A549 (cell line): ENCODE measurements at regions not wholly inside any gene's neighbourhood (a gene's known extent, or its start where the extent isn't known, plus 50 kb on each side); places are given as distances from the start of the nearest gene placed in this dataset.
A peak's percentile ranks its signal among the peaks of the same experiment; 100 is the strongest.

Experiments used
- ATAC-seq, 2 experiments: fragments of 200-7000 bp in 1 of 2; fragments of >200 bp in 1 of 2; cut with Nextera tagmentation in 1 of 2; cut with Tn5 transposase in 1 of 2; 3 replicates each; pipeline versions ENCODE4 v1.8.0 to v1.9.1; 2018 to 2020; ENCODE audit warnings: mild to moderate bottlenecking in 1 of 2, moderate library complexity in 1 of 2
- CTCF ChIA-PET: fragments of 300-600 bp; sonication (Branson Sonifier 250); formaldehyde crosslinking; extraction: SDS; loops from one replicate; lab custom pipeline; 2021; ENCODE audit warnings: antibody characterized with exemption, inconsistent platforms; lab: Yijun Ruan, JAX
- POLR2A ChIA-PET: fragments of 350-600 bp; formaldehyde crosslinking; extraction: SDS; loops from one replicate; lab custom pipeline; 2021; ENCODE audit warnings: antibody characterized with exemption, inconsistent platforms; lab: Yijun Ruan, JAX
- DNase-seq, 2 experiments: peaks; one replicate each; pipeline versions ENCODE4 v3.0.0 to v3.0.0-alpha.2; 2011 to 2016; ENCODE audit warnings: low read depth in 1 of 2, low spot score in 1 of 2
- FAIRE-seq: peaks from 2 replicates; lab custom pipeline; 2011; peaks lifted over from hg19 to GRCh38; lab: Jason Lieb, UNC
- H3K27ac ChIP-seq, 2 experiments: fragments of >200 bp; sonication (Bioruptor Twin); formaldehyde crosslinking; 3 replicates each; pipeline ENCODE4 v1.5.1; 2016 to 2017
- H3K4me1 ChIP-seq: fragments of >200 bp; sonication (Bioruptor Twin); formaldehyde crosslinking; 3 replicates; pipeline ENCODE4 v1.6.1; 2016
- H3K4me2 ChIP-seq: fragments of >200 bp; sonication (Bioruptor Twin); formaldehyde crosslinking; 3 replicates; pipeline ENCODE4 v1.6.1; 2016
- H3K4me3 ChIP-seq: fragments of >200 bp; sonication (Bioruptor Twin); formaldehyde crosslinking; 3 replicates; pipeline ENCODE4 v1.5.1; 2016
- H3K9me3 ChIP-seq: fragments of >200 bp; sonication (Bioruptor Twin); formaldehyde crosslinking; 3 replicates; pipeline ENCODE4 v1.6.1; 2016
- CBX8 ChIP-seq: fragments of 200-600 bp; sonication (generic); IDR thresholded peaks from 2 replicates; pipeline ENCODE4 v1.6.1; 2016
- CEBPB ChIP-seq, 2 experiments: fragments of >200 bp in 1 of 2; sonication (Bioruptor Twin) in 1 of 2; formaldehyde crosslinking in 1 of 2; IDR thresholded peaks; 2 replicates each; pipeline ENCODE4 v1.6.1; 2012 to 2016
- EHF ChIP-seq: fragments of 250-450 bp; sonication (Bioruptor Pico); IDR thresholded peaks from 2 replicates; pipeline ENCODE4 v1.5.0; 2020; ENCODE audit warnings: mild to moderate bottlenecking
- EP300 ChIP-seq, 2 experiments: fragments of >200 bp; sonication (Bioruptor Twin); formaldehyde crosslinking; IDR thresholded peaks; 2 replicates in 1 of 2; 3 replicates in 1 of 2; pipeline ENCODE4 v1.6.1; 2016 to 2017
- ESRRA ChIP-seq: fragments of 150-350 bp; IDR thresholded peaks from 2 replicates; pipeline ENCODE4 v1.6.1; 2014; ENCODE audit warnings: mild to moderate bottlenecking, low read length, borderline replicate concordance
- FOSL2 ChIP-seq, 2 experiments: fragments of 450-650 bp in 1 of 2; fragments of >200 bp in 1 of 2; sonication (Bioruptor Twin) in 1 of 2; formaldehyde crosslinking; IDR thresholded peaks; 2 replicates each; pipeline versions ENCODE4 v1.5.0 to v1.6.1; 2016 to 2020; ENCODE audit warnings: mild to moderate bottlenecking in 1 of 2, moderate library complexity in 1 of 2
- HOXB13 ChIP-seq: fragments of 250-450 bp; sonication (Bioruptor Pico); IDR thresholded peaks from 2 replicates; pipeline ENCODE4 v1.5.0; 2020; ENCODE audit warnings: low read depth, mild to moderate bottlenecking, moderate library complexity
- JUN ChIP-seq, 2 experiments: fragments of >200 bp; sonication (Bioruptor Twin); formaldehyde crosslinking; IDR thresholded peaks; 2 replicates in 1 of 2; 3 replicates in 1 of 2; pipeline ENCODE4 v1.6.1; 2016 to 2017
- JUNB ChIP-seq: fragments of >200 bp; sonication (Bioruptor Twin); formaldehyde crosslinking; IDR thresholded peaks from 2 replicates; pipeline ENCODE4 v1.6.1; 2016
- MAFK ChIP-seq: fragments of 450-650 bp; IDR thresholded peaks from 2 replicates; pipeline ENCODE4 v1.6.1; 2014; ENCODE audit not compliant: partially characterized antibody
- MAZ ChIP-seq: fragments of 150-350 bp; IDR thresholded peaks from 2 replicates; pipeline ENCODE4 v1.6.1; 2014; ENCODE audit warnings: antibody characterized with exemption, low read depth, low read length, borderline replicate concordance
- RAD21 ChIP-seq, 2 experiments: fragments of >200 bp in 1 of 2; sonication (Bioruptor Twin) in 1 of 2; formaldehyde crosslinking in 1 of 2; IDR thresholded peaks in 1 of 2; conservative IDR thresholded peaks in 1 of 2; 2 replicates in 1 of 2; 3 replicates in 1 of 2; pipeline ENCODE4 v1.6.1; 2012 to 2018; ENCODE audit warnings: inconsistent platforms in 1 of 2
- SREBF2 ChIP-seq: fragments of 450-650 bp; IDR thresholded peaks from 2 replicates; pipeline ENCODE4 v1.6.1; 2014; ENCODE audit warnings: mild to moderate bottlenecking, moderate library complexity
- TFCP2L1 ChIP-seq: fragments of 250-450 bp; sonication (Bioruptor Pico); IDR thresholded peaks from 2 replicates; pipeline ENCODE4 v1.5.0; 2021; ENCODE audit warnings: mild to moderate bottlenecking
- TP53 ChIP-seq: fragments of 250-450 bp; sonication (Bioruptor Pico); IDR thresholded peaks from 2 replicates; pipeline ENCODE4 v1.5.0; 2021; ENCODE audit warnings: mild to moderate bottlenecking, moderate library complexity
- ZC3H11A ChIP-seq: fragments of 450-650 bp; IDR thresholded peaks from 2 replicates; pipeline ENCODE4 v1.6.1; 2014; ENCODE audit warnings: antibody characterized with exemption, mild to moderate bottlenecking
- WGBS: methylation state at CpG from one replicate; pipeline ENCODE4 v1.1.6; 2017; ENCODE audit errors: missing lambda C conversion rate; 5-methylcytosine and 5-hydroxymethylcytosine counted together
- TF ChIP-seq, protein P1 (sequence below): fragments of 250-450 bp; sonication (Bioruptor Pico); IDR thresholded peaks from 2 replicates; pipeline ENCODE4 v1.5.0; 2021; ENCODE audit warnings: mild to moderate bottlenecking, moderate library complexity, borderline replicate concordance
- TF ChIP-seq, protein P2 (sequence below): fragments of 450-650 bp; IDR thresholded peaks from 2 replicates; pipeline ENCODE4 v1.6.1; 2014; ENCODE audit warnings: antibody characterized with exemption
- TF ChIP-seq, protein P3 (sequence below): fragments of >200 bp; sonication (Bioruptor Twin); formaldehyde crosslinking; IDR thresholded peaks from 2 replicates; pipeline ENCODE4 v1.6.1; 2016
- TF ChIP-seq, protein P4 (sequence below): IDR thresholded peaks from 2 replicates; pipeline ENCODE4 v1.6.1; 2012; ENCODE audit warnings: low read depth, borderline replicate concordance

- no peak for TF ChIP-seq TP53 (CRISPR knock-in tag)
- no peak for TF ChIP-seq TFCP2L1 (CRISPR knock-in tag)
- 0 out of 5 replicates have a peak, but pooled peaks of 1 of the 2 experiments have one; percentile 37 for TF ChIP-seq JUN (IDR thresholded peaks at IDR 0.05)
These were observed 286.7 kb upstream of the VRK2 start (continued) for GRCh38 chr2:57759822-57760300.

- Histone ChIP-seq H3K27ac (peak overlapping the region; percentile 67 to 86), H3K4me2 (peak overlapping the region; percentile 71), H3K9me3 (no peaks in the 10 kb centered on the region), H3K4me1 (peaks cover 12% of the 10 kb centered on the region; the same call in 2 of the 3 replicates), H3K4me3 (peak overlapping the region; percentile 25; the same call in 2 of the 3 replicates)
- TF ChIP-seq JUN (IDR thresholded peaks at IDR 0.05) (no peak), SREBF2 (no peak), FOSL2 (IDR thresholded peaks at IDR 0.05) (no peak), FOSL2 (CRISPR knock-in tag; IDR thresholded peaks at IDR 0.05) (no peak), ZC3H11A (no peak), RAD21 (conservative IDR thresholded peaks at IDR 0.05 in 1 of 2, IDR thresholded peaks at IDR 0.05 in 1 of 2) (no peak), JUNB (no peak), CBX8 (no peak), ESRRA (no peak), HOXB13 (no peak), TP53 (CRISPR knock-in tag) (no peak), EHF (CRISPR knock-in tag) (no peak), MAZ (no peak), EP300 (IDR thresholded peaks at IDR 0.05) (no peak), CEBPB (IDR thresholded peaks at IDR 0.05) (no peak)
- TF ChIP-seq, protein P1, sequence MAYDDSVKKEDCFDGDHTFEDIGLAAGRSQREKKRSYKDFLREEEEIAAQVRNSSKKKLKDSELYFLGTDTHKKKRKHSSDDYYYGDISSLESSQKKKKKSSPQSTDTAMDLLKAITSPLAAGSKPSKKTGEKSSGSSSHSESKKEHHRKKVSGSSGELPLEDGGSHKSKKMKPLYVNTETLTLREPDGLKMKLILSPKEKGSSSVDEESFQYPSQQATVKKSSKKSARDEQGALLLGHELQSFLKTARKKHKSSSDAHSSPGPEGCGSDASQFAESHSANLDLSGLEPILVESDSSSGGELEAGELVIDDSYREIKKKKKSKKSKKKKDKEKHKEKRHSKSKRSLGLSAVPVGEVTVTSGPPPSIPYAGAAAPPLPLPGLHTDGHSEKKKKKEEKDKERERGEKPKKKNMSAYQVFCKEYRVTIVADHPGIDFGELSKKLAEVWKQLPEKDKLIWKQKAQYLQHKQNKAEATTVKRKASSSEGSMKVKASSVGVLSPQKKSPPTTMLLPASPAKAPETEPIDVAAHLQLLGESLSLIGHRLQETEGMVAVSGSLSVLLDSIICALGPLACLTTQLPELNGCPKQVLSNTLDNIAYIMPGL (CRISPR knock-in tag), result no peak
- TF ChIP-seq, protein P2, sequence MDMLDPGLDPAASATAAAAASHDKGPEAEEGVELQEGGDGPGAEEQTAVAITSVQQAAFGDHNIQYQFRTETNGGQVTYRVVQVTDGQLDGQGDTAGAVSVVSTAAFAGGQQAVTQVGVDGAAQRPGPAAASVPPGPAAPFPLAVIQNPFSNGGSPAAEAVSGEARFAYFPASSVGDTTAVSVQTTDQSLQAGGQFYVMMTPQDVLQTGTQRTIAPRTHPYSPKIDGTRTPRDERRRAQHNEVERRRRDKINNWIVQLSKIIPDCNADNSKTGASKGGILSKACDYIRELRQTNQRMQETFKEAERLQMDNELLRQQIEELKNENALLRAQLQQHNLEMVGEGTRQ, result no peak
- TF ChIP-seq, protein P3, sequence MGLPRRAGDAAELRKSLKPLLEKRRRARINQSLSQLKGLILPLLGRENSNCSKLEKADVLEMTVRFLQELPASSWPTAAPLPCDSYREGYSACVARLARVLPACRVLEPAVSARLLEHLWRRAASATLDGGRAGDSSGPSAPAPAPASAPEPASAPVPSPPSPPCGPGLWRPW, result no peak
- TF ChIP-seq, protein P4, sequence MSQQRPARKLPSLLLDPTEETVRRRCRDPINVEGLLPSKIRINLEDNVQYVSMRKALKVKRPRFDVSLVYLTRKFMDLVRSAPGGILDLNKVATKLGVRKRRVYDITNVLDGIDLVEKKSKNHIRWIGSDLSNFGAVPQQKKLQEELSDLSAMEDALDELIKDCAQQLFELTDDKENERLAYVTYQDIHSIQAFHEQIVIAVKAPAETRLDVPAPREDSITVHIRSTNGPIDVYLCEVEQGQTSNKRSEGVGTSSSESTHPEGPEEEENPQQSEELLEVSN, result no peak
- DNase-seq (no peak), FAIRE-seq (no peak), ATAC-seq (peak in 1 of 2 experiments; percentile 29; a peak in 2 of 6 replicates)
- WGBS, result 82% methylated on average over 4 of the region's 4 CpGs
- ChIA-PET CTCF (interaction anchor here (0.7 to 5.0 kb wide), 42 partner anchors 9 to 1422 kb away, joined by 3 to 29 read pairs (median 4); partner anchors contain the start of gene VRK2), POLR2A (no interaction called here)
These were observed 286.2 kb upstream of the VRK2 start for GRCh38 chr2:57760381-57760801.

DNA sequence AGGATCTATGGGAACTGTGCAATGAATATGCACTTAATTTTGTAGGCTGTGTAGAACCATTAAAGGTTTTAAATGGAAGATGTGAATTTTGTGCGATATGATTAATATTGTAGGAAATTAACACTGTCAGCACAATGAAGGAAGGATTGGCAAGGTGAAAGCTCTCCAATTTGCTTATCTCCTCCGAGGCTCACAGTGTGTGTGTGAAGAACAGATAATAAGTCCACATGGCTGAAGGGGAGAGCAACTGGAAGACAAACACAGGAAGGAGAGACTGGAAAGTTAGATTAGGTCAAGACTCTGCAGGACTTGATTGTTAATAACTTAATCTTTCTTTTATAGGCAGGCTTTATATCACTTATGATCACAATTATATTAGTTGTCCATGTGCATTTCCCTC is 269.7 kb upstream of the VRK2 start:
- no peaks in the 10 kb centered on the region for H3K9me3 ChIP-seq
- TF ChIP-seq FOSL2 (IDR thresholded peaks at IDR 0.05), result no peak
- no peak for TF ChIP-seq FOSL2 (CRISPR knock-in tag; IDR thresholded peaks at IDR 0.05)
- peak; percentile 68 for TF ChIP-seq MAFK
- CTCF ChIA-PET, result no interaction called here
- no peak for DNase-seq
- FAIRE-seq, result no peak
- H3K4me2 ChIP-seq, result no peak overlapping the region
- ATAC-seq, result no peak
- no peak overlapping the region for H3K4me3 ChIP-seq
- POLR2A ChIA-PET, result no interaction called here
- H3K4me1 ChIP-seq, result no peaks in the 10 kb centered on the region
- no peak overlapping the region for H3K27ac ChIP-seq
- 79% methylated on average over 2 of the region's 2 CpGs for WGBS
